ENCODE measurements at regions not wholly inside any gene's neighbourhood (a gene's known extent, or its start where the extent isn't known, plus 50 kb on each side); places are given as distances from the start of the nearest gene placed in this dataset.

- Histone ChIP-seq H3K27ac (no peak overlapping the region), H3K4me1 (no peaks in the 10 kb centered on the region), H3K4me3 (no peak overlapping the region), H3K9me3 (no peaks in the 10 kb centered on the region), H3K36me3 (no peaks in the 10 kb centered on the region), H3K27me3 (no peaks in the 10 kb centered on the region)
- intact Hi-C loops (cut with DNase I; ENCODE audit: low total_unique reads), result no loop called here
- TF ChIP-seq, protein P1, sequence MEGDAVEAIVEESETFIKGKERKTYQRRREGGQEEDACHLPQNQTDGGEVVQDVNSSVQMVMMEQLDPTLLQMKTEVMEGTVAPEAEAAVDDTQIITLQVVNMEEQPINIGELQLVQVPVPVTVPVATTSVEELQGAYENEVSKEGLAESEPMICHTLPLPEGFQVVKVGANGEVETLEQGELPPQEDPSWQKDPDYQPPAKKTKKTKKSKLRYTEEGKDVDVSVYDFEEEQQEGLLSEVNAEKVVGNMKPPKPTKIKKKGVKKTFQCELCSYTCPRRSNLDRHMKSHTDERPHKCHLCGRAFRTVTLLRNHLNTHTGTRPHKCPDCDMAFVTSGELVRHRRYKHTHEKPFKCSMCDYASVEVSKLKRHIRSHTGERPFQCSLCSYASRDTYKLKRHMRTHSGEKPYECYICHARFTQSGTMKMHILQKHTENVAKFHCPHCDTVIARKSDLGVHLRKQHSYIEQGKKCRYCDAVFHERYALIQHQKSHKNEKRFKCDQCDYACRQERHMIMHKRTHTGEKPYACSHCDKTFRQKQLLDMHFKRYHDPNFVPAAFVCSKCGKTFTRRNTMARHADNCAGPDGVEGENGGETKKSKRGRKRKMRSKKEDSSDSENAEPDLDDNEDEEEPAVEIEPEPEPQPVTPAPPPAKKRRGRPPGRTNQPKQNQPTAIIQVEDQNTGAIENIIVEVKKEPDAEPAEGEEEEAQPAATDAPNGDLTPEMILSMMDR (IDR thresholded peaks at IDR 0.05), result no peak
- no peak for DNase-seq
Observed at GRCh38 chr12:66049538-66050282, 80.8 kb downstream of the LLPH start.

DNA sequence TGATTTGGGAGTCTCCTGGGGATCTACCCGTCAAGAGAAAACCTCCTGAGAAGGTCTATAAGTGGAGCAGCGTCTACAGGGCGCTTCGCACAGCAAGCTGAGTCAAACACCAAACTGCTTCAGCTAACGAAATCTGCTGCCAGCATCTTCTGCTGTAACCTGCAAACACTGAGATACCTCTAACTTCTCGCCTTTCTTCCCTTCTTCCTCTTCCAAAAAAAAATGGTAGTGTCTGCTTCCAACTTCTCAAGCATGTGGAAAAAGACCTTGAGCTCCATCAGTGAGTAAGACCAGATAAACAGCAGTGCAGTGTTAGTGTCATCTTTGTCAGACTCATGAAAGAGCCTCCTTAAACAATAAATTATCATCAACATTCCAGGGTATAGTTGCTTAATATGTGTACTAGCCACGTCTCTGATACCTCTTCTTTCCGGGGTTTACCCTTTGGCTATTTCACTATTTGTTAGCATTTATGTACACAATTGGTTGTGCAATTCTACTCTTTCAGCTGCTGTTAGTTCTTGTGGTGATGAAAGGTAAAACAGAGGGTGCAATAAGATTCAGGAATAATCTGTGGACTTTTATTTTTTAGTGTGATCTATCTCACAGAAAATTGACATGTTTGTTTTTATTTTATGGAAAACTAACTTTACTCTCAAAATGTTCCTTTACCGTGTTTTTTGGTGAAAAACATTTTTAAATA lies 81.6 kb downstream of the LLPH start:
- intact Hi-C loops (cut with DNase I; ENCODE audit: low total_unique reads), result no loop called here
- Histone ChIP-seq H3K4me1 (no peaks in the 10 kb centered on the region), H3K4me3 (no peak overlapping the region), H3K27ac (no peak overlapping the region), H3K36me3 (no peaks in the 10 kb centered on the region), H3K9me3 (no peaks in the 10 kb centered on the region), H3K27me3 (no peaks in the 10 kb centered on the region)
- TF ChIP-seq, protein P1 (IDR thresholded peaks at IDR 0.05), result no peak
- no peak for DNase-seq

DNA sequence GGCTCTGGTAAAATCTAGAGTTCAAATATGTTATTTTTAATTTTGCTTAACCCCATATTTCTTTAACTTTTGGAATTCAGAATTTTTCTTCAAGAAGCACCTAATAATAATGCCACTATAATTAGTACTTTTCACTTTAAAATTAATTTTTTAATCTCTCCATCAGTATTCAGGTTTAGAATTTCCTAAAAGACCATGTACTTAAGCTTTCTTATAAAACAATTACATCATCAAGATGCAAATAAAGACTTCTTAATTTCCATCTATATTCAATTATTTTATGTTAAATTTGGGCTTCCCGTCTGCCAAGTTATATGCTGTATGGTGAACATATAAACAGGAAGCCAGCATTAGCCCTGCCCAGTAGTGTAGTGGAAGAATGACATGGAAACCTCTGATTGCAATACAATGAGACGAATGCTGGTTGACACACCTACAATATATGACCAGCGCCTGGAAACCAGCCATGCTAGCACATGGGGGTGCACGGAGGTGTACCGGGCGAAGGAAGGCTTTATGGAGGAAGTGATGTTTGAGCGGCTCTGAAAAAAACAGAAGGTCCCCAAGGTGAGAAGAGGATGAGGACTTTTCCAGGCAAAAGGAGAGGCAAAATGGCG lies 82.2 kb downstream of the LLPH start:
- TF ChIP-seq, protein P1 (IDR thresholded peaks at IDR 0.05), result no peak
- H3K9me3 ChIP-seq, result no peaks in the 10 kb centered on the region
- no peaks in the 10 kb centered on the region for H3K4me1 ChIP-seq
- no peaks in the 10 kb centered on the region for H3K36me3 ChIP-seq
- DNase-seq, result no peak
- H3K4me3 ChIP-seq, result no peak overlapping the region
- no peaks in the 10 kb centered on the region for H3K27me3 ChIP-seq
- intact Hi-C loops (cut with DNase I; ENCODE audit: low total_unique reads), result no loop called here
- no peak overlapping the region for H3K27ac ChIP-seq

- intact Hi-C loops (cut with DNase I; ENCODE audit: low total_unique reads), result no loop called here
- DNase-seq, result no peak
- TF ChIP-seq, protein P1 (IDR thresholded peaks at IDR 0.05), result no peak
- no peak overlapping the region for H3K4me3 ChIP-seq
- no peaks in the 10 kb centered on the region for H3K36me3 ChIP-seq
- H3K4me1 ChIP-seq, result no peaks in the 10 kb centered on the region
- H3K27me3 ChIP-seq, result no peaks in the 10 kb centered on the region
- no peak overlapping the region for H3K27ac ChIP-seq
- no peaks in the 10 kb centered on the region for H3K9me3 ChIP-seq
Observed at GRCh38 chr12:66047411-66048021, 83.0 kb downstream of the LLPH start.

- TF ChIP-seq, protein P1 (IDR thresholded peaks at IDR 0.05), result no peak
- no peaks in the 10 kb centered on the region for H3K4me1 ChIP-seq
Observed at GRCh38 chr12:66045506-66045905, 85.0 kb downstream of the LLPH start.

More at GRCh38 chr12:66045506-66045905, 85.0 kb downstream of the LLPH start:
- no peak overlapping the region for H3K27ac ChIP-seq
- no peak overlapping the region for H3K4me3 ChIP-seq
- DNase-seq, result no peak
- no peaks in the 10 kb centered on the region for H3K9me3 ChIP-seq
- intact Hi-C loops (cut with DNase I; ENCODE audit: low total_unique reads), result no loop called here
- H3K36me3 ChIP-seq, result no peaks in the 10 kb centered on the region
- no peaks in the 10 kb centered on the region for H3K27me3 ChIP-seq
